ENCODE measurements at regions not wholly inside any gene's neighbourhood (a gene's known extent, or its start where the extent isn't known, plus 50 kb on each side); places are given as distances from the start of the nearest gene placed in this dataset.

DNA sequence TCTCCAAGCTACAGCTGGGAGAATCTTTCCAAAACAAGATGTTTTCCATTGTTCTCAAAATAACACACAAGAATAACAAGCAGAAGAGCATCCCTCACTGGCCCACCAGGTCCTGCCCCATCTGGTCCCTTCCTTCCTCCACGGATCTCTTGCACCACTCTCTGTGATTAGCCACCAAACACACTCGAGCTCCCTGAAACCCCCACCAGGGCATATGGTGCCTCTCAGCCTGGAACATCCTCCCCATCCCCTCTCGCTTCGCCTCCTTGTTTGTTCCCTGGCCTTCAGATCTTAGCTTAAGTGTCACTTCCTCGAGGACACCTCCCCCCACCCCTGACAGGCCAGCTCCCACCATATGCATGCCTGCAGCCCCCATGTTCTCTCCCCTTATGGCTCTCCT, 496.6 kb upstream of the PROK2 start:
- Histone ChIP-seq H3K27ac (ENCODE audit: low read length) (no peak overlapping the region), H3K9me3 (ENCODE audit: control insufficient read depth, insufficient read depth, low read depth, low read length) (no peaks in the 10 kb centered on the region), H3K4me1 (ENCODE audit: control insufficient read depth, insufficient read depth, low read length) (no peaks in the 10 kb centered on the region), H3K27me3 (ENCODE audit: control insufficient read depth, insufficient read depth, low read length) (no peaks in the 10 kb centered on the region), H3K4me3 (ENCODE audit: low read depth in 2 of 2, low read length in 2 of 2) (no peak overlapping the region), H3K36me3 (ENCODE audit: control insufficient read depth, insufficient read depth, low read length) (no peaks in the 10 kb centered on the region)
- intact Hi-C loops (cut with micrococcal nuclease; ENCODE audit: unreplicated experiment): no loop called here
- no peak for ATAC-seq
- POLR2A ChIA-PET: no interaction called here
- no TSS peak for BruUV-seq (replicated peaks)
- in situ Hi-C loops (cut with HindIII; ENCODE audit: low pct_unique_long_range_greater_than_20kb, low sequenced_read_pairs): no loop called here
- TF ChIP-seq, protein P1, sequence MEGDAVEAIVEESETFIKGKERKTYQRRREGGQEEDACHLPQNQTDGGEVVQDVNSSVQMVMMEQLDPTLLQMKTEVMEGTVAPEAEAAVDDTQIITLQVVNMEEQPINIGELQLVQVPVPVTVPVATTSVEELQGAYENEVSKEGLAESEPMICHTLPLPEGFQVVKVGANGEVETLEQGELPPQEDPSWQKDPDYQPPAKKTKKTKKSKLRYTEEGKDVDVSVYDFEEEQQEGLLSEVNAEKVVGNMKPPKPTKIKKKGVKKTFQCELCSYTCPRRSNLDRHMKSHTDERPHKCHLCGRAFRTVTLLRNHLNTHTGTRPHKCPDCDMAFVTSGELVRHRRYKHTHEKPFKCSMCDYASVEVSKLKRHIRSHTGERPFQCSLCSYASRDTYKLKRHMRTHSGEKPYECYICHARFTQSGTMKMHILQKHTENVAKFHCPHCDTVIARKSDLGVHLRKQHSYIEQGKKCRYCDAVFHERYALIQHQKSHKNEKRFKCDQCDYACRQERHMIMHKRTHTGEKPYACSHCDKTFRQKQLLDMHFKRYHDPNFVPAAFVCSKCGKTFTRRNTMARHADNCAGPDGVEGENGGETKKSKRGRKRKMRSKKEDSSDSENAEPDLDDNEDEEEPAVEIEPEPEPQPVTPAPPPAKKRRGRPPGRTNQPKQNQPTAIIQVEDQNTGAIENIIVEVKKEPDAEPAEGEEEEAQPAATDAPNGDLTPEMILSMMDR (IDR thresholded peaks at IDR 0.05): no peak
- TF ChIP-seq POLR2AphosphoS5 (IDR thresholded peaks at IDR 0.05; ENCODE audit: low read depth, low read length): no peak
- no peak for TF ChIP-seq SIN3A (IDR thresholded peaks at IDR 0.05; ENCODE audit: borderline replicate concordance, insufficient read depth, low read depth, low read length)
- no peak for TF ChIP-seq TCF7L2 (IDR thresholded peaks at IDR 0.05; ENCODE audit: low read depth, low read length)
- no peak for TF ChIP-seq REST (IDR thresholded peaks at IDR 0.05; ENCODE audit: insufficient read depth in 1 of 2, low read depth in 2 of 2, low read length in 1 of 2)
- DNase-seq (ENCODE audit: low read depth, low spot score): no peak
- CTCF ChIA-PET: interaction anchor here (0.6 kb wide), 1 partner anchor 443 kb away, joined by 4 read pairs; no protein-coding TSS in a partner anchor

DNA sequence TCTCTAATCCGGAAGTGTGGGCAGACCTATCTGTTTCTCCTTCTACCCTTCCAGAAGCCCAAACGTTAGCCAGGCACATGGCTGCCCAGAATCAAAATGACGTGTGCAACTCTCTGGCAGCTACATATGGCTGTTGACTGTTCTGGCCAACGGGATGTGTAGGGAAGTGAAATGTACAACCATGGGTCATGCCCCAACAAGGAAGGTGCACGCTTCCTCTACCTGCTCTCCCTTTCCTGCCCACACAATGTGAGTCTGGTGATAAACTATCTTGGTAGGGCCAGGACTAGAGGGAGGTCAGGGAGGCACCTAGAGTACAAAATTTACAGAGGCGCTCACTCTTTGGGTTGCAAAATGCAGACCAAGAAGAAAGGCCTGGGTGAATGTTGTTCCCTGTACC, 495.9 kb upstream of the PROK2 start:
- ChIA-PET CTCF (no interaction called here), POLR2A (no interaction called here)
- TF ChIP-seq REST (IDR thresholded peaks at IDR 0.05; ENCODE audit: insufficient read depth in 1 of 2, low read depth in 2 of 2, low read length in 1 of 2) (no peak), POLR2AphosphoS5 (IDR thresholded peaks at IDR 0.05; ENCODE audit: low read depth, low read length) (no peak), SIN3A (IDR thresholded peaks at IDR 0.05; ENCODE audit: borderline replicate concordance, insufficient read depth, low read depth, low read length) (no peak), TCF7L2 (IDR thresholded peaks at IDR 0.05; ENCODE audit: low read depth, low read length) (no peak)
- TF ChIP-seq, protein P1 (IDR thresholded peaks at IDR 0.05): no peak
- in situ Hi-C loops (cut with HindIII; ENCODE audit: low pct_unique_long_range_greater_than_20kb, low sequenced_read_pairs) (no loop called here), intact Hi-C loops (cut with micrococcal nuclease; ENCODE audit: unreplicated experiment) (no loop called here)
- H3K4me1 ChIP-seq (ENCODE audit: control insufficient read depth, insufficient read depth, low read length): no peaks in the 10 kb centered on the region
- H3K4me3 ChIP-seq (ENCODE audit: low read depth in 2 of 2, low read length in 2 of 2): no peak overlapping the region
- H3K36me3 ChIP-seq (ENCODE audit: control insufficient read depth, insufficient read depth, low read length): no peaks in the 10 kb centered on the region
- no peak for ATAC-seq
- no peaks in the 10 kb centered on the region for H3K9me3 ChIP-seq (ENCODE audit: control insufficient read depth, insufficient read depth, low read depth, low read length)
- DNase-seq (ENCODE audit: low read depth, low spot score): no peak
- no peak overlapping the region for H3K27ac ChIP-seq (ENCODE audit: low read length)
- BruUV-seq (replicated peaks): no TSS peak
- H3K27me3 ChIP-seq (ENCODE audit: control insufficient read depth, insufficient read depth, low read length): no peaks in the 10 kb centered on the region
